H1 (cell line): ENCODE measurements at regions not wholly inside any gene's neighbourhood (a gene's known extent, or its start where the extent isn't known, plus 50 kb on each side); places are given as distances from the start of the nearest gene placed in this dataset.

Source experiments
- JUN ChIP-seq: IDR thresholded peaks from 2 replicates; pipeline ENCODE4 v1.6.1; 2011; ENCODE audit warnings: low read depth, mild to moderate bottlenecking, improper control_type of control experiment, low read length
- KDM4A ChIP-seq: IDR thresholded peaks from one replicate; pipeline ENCODE4 v1.7.1; 2012; ENCODE audit warnings: low read depth, mild to moderate bottlenecking, moderate library complexity, low read length, inconsistent platforms; ENCODE audit not compliant: severe bottlenecking

DNA sequence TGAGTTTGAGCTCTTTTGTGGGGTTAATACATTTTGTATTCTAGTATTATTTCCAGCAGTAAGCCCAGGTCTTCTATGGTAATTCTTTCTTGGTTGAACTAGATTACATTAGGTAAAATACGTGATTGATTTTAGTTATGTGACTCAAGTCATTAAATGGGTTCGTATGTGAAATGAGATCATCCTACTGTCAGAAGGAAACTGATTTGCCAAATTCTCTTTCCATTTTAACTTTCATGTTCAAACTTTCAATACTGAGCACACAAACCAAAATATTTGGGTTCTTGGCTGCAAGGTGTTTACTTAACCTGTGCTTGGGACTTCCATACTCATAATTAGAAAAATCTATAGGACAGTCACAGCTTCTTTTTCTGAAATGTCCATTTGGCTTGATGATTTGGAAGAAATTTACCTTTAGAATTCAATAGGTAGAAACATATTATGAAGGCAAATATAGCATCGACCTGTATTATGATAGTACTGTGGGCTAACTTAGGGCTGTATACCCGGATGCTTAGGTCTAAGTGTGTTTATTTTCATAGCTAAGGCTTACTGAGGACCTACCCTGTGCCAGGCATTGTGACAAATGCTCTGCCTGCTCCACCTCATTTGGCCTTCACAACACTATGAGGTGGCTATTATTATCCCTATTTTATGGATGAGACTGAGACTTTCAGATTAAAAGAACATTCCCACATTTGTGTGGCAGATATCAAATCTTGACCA, 631.8 kb upstream of the GRM7 start (continued):
- TF ChIP-seq KDM4A: no peak
- no peak for TF ChIP-seq JUN
